ENCODE measurements at regions not wholly inside any gene's neighbourhood (a gene's known extent, or its start where the extent isn't known, plus 50 kb on each side); places are given as distances from the start of the nearest gene placed in this dataset.

- no peaks in the 10 kb centered on the region for H3K27me3 Mint-ChIP-seq
- H3K27ac Mint-ChIP-seq = no peak overlapping the region
- DNase-seq (ENCODE audit: extremely low spot score, unreplicated experiment) = no peak
- H3K9me3 Mint-ChIP-seq = no peaks in the 10 kb centered on the region
- H3K4me1 Mint-ChIP-seq (ENCODE audit: unreplicated experiment) = no peaks in the 10 kb centered on the region
- H3K36me3 Mint-ChIP-seq = no peaks in the 10 kb centered on the region
- TF ChIP-seq, protein P1, sequence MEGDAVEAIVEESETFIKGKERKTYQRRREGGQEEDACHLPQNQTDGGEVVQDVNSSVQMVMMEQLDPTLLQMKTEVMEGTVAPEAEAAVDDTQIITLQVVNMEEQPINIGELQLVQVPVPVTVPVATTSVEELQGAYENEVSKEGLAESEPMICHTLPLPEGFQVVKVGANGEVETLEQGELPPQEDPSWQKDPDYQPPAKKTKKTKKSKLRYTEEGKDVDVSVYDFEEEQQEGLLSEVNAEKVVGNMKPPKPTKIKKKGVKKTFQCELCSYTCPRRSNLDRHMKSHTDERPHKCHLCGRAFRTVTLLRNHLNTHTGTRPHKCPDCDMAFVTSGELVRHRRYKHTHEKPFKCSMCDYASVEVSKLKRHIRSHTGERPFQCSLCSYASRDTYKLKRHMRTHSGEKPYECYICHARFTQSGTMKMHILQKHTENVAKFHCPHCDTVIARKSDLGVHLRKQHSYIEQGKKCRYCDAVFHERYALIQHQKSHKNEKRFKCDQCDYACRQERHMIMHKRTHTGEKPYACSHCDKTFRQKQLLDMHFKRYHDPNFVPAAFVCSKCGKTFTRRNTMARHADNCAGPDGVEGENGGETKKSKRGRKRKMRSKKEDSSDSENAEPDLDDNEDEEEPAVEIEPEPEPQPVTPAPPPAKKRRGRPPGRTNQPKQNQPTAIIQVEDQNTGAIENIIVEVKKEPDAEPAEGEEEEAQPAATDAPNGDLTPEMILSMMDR (conservative IDR thresholded peaks at IDR 0.05) = no peak
- H3K4me3 Mint-ChIP-seq = no peak overlapping the region
Measured at GRCh38 chr4:148693913-148694649, 251.9 kb upstream of the NR3C2 start.

DNA sequence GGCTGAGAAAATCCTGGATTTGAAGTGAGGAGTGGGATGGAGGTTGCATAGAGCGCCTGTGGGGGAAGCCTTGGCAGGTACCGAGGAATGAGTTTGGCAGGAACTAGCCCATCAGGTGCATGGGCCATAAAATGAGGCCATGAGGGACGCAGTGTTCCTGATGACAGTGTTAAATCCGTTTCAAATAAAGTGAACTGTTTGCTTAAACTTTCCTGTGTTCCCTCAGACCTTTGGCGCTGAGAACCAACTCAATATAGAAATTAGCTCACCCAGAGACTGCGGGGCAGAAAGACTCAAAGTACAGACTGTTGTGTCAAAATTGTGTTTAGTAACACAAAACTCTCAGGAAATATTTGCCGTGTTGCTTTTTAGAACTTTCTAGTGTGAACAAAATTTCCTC lies 250.0 kb upstream of the NR3C2 start:
- Mint-ChIP-seq H3K27me3 (no peaks in the 10 kb centered on the region), H3K36me3 (no peaks in the 10 kb centered on the region), H3K27ac (no peak overlapping the region), H3K4me3 (no peak overlapping the region), H3K4me1 (ENCODE audit: unreplicated experiment) (no peaks in the 10 kb centered on the region), H3K9me3 (no peaks in the 10 kb centered on the region)
- no peak for DNase-seq (ENCODE audit: extremely low spot score, unreplicated experiment)
- TF ChIP-seq, protein P1 (conservative IDR thresholded peaks at IDR 0.05) = no peak

- Mint-ChIP-seq H3K4me1 (ENCODE audit: unreplicated experiment) (peaks cover 4% of the 10 kb centered on the region), H3K36me3 (no peaks in the 10 kb centered on the region), H3K9me3 (peaks cover 7% of the 10 kb centered on the region), H3K4me3 (no peak overlapping the region), H3K27ac (no peak overlapping the region), H3K27me3 (no peaks in the 10 kb centered on the region)
- DNase-seq (ENCODE audit: extremely low spot score, unreplicated experiment) = no peak
- TF ChIP-seq, protein P1 (conservative IDR thresholded peaks at IDR 0.05) = no peak
Measured at GRCh38 chr4:148686449-148686848, 244.2 kb upstream of the NR3C2 start.

DNA sequence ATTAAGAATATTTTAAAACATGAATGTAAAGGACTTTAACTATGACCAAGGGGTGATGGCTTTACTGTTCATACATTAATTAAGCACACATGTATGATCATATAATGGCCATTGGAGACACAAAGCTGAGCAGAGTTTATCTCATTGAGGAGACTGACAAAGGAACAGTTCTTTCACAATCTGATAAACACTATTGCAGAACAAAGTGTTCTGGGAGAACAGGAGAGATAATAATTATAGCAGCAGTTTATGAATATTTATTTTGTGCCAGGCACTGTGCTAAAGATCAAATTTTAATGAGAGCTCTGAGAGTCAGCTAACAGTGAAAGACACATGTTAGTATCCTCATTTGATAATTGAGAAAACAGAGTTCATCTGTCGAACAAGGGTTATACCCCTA lies 242.4 kb upstream of the NR3C2 start:
- H3K9me3 Mint-ChIP-seq = peaks cover 7% of the 10 kb centered on the region
- no peaks in the 10 kb centered on the region for H3K27me3 Mint-ChIP-seq
- no peak overlapping the region for H3K27ac Mint-ChIP-seq
- TF ChIP-seq, protein P1 (conservative IDR thresholded peaks at IDR 0.05) = no peak
- no peaks in the 10 kb centered on the region for H3K36me3 Mint-ChIP-seq
- no peak overlapping the region for H3K4me3 Mint-ChIP-seq
- no peak for DNase-seq (ENCODE audit: extremely low spot score, unreplicated experiment)
- peaks cover 4% of the 10 kb centered on the region for H3K4me1 Mint-ChIP-seq (ENCODE audit: unreplicated experiment)

DNA sequence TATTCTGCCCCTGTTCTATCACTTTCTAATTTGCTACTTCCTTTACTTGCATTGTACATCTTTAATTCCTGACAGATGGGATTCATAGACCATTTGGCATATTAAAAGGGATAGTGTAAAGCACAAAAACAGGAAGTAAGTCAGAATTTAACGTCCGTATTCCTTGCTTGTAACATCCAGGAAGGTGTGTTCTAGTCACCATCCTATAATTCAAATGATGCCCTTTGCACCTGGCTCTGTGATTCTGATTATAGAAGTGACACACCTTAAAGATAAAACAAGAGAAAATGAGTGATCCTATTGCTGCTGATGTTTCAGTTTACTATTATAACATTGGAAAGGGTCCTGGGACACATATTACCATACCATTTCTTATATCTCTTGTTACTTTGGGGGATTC lies 238.7 kb upstream of the NR3C2 start:
- Mint-ChIP-seq H3K9me3 (peaks cover 7% of the 10 kb centered on the region), H3K4me3 (no peak overlapping the region), H3K27me3 (no peaks in the 10 kb centered on the region), H3K4me1 (ENCODE audit: unreplicated experiment) (peaks cover 2% of the 10 kb centered on the region), H3K36me3 (no peaks in the 10 kb centered on the region), H3K27ac (no peak overlapping the region)
- TF ChIP-seq, protein P1 (conservative IDR thresholded peaks at IDR 0.05) = no peak
- DNase-seq (ENCODE audit: extremely low spot score, unreplicated experiment) = no peak
